ENCODE measurements at regions not wholly inside any gene's neighbourhood (a gene's known extent, or its start where the extent isn't known, plus 50 kb on each side); places are given as distances from the start of the nearest gene placed in this dataset.
A peak's percentile ranks its signal among the peaks of the same experiment; 100 is the strongest.

DNA sequence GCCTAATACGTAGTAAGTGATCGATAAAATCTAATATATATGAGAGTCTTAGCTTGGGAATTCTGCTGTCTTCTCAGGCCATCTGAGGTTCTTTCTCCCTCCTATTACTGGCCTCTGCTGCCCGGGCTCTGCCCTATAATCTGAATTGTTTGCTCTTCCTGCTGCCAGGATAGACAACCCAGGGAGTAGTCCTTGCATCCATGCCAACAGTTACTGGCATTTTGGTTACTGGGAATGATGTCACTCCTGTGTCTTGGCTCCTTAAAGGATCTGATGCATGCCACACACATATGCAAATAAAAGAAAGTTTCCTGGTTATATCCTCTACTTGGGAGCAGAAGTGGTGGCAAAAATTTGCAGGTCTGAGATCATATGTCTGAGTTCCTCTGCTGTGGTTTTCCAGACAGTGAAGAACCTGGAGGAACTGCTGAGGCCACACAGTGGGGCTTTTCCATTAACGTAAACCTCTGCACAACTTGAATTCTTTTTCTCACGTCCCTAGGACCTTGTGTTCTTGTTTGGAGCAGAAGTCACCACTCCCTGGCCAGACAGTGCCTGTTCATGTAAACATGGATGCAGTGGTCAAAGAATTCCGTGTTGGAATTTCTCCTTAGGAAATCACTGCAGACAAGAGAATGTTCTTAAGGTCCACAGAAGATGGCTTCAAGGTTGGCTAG lies 320.6 kb upstream of the TBX3 start:
- no peak for DNase-seq

GRCh38 chr12:115002434-115002833 lies 318.5 kb upstream of the TBX3 start:
- no peak for DNase-seq

GRCh38 chr12:115001571-115002180 lies 317.7 kb upstream of the TBX3 start:
- no peak for DNase-seq

DNA sequence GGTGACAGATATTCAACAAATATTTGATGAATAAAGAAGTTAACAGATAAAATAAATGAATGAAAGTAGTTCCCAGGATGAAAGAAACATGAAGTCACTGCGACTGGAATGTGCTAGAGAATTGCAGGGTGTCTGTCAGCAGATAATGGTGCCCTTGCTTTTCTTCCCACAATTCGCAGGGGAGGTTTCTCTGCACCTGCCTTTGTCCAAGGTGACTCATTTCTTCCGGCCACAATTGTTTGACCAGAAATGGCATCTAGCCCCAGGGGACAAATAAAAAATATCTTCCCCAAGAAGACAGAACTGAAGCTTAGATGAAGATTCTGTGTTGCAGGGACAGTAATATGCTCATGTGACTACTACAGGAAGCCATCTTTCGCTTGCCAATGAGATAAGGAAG lies 316.1 kb upstream of the TBX3 start:
- DNase-seq: peak; percentile 46

- DNase-seq: no peak
These were observed 314.8 kb upstream of the TBX3 start for GRCh38 chr12:114998750-114999128.

GRCh38 chr12:114998118-114998749 lies 314.3 kb upstream of the TBX3 start:
- DNase-seq: no peak

DNA sequence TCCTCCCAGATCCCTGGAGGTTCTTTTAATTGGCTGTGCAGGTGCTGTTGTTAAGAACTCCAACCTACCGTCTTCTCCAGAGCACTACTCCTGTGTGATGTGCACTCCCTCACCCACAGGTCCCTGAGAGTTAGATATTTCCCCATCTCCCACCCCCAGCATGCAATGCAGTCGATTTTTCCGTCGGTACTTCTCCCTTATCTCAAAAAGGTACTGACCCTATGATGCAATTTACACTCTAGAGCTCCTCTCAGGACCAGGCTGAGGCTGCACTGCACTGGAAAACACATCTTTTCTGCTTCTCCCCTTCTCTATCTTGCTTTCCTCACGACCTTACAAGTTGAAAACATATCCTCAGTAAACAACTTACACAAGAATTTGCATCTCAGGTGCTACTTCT lies 312.4 kb upstream of the TBX3 start:
- no peak for DNase-seq

GRCh38 chr12:114995891-114996290 lies 311.9 kb upstream of the TBX3 start:
- DNase-seq: peak; percentile 20

DNA sequence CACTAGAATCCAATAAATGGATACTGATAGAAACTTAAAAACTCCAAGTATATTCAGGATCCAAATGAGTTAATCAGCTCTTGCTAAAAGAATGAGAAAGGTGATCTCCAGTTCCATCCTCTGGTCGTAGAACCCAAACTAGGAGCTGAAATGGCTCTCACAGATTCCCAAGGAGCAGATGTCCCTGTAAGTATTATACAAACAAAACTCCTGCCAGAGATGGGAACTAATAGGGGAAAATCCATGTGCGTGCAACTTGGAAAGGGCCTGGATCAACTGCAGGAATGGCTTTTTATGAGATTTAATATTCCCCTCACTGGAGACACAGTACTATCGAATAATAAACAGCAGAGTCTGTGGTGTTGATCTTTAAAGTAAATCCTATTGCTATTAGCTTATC lies 309.2 kb upstream of the TBX3 start:
- DNase-seq: no peak

DNA sequence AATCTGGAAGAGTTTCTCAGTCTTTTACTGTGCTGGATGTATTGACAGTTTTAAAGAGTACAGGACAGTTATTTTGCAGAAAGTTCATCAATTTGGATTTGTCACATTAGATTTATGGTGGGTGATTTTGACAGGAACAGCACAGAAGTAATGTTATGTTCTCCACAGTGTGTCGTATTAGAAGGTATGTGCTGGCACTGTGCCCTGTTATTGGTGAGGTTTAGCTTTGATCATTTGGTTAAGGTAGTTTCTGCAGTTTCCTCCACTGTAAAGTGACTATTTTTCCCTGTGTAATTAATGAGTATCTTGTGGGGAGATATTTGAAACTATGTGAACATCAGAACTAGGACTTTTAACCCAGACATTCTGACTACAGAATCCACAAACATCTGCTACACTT lies 308.5 kb upstream of the TBX3 start:
- DNase-seq: no peak

- DNase-seq: no peak
These were observed 306.4 kb upstream of the TBX3 start for GRCh38 chr12:114990381-114990780.

GRCh38 chr12:114986849-114987248 lies 302.9 kb upstream of the TBX3 start:
- DNase-seq: no peak

- DNase-seq: no peak
These were observed 302.3 kb upstream of the TBX3 start for GRCh38 chr12:114986178-114986714.

DNA sequence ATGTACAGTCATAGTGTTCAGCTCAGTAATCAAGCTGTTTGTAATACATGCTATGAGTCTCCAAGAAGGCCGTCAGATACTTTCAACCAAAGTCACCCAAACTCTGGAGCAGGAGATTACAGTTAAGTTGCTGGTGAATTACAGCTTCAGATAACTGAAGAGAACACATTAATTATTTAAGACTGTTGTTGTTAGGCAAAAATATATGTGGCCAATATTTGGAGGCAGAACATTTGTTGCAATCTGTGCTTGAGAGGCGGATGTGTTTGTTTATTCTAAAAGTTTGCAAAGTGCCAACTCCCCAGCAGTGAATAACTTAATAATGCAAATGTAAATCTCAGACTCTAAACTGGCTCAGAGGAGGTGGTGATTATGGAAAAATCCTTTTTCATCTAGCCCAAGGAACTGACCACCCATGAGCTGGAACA lies 300.7 kb upstream of the TBX3 start:
- DNase-seq: no peak

- DNase-seq: peak; percentile 5
These were observed 298.8 kb upstream of the TBX3 start for GRCh38 chr12:114982760-114983159.

GRCh38 chr12:114981036-114981435 lies 297.1 kb upstream of the TBX3 start:
- no peak for DNase-seq

DNA sequence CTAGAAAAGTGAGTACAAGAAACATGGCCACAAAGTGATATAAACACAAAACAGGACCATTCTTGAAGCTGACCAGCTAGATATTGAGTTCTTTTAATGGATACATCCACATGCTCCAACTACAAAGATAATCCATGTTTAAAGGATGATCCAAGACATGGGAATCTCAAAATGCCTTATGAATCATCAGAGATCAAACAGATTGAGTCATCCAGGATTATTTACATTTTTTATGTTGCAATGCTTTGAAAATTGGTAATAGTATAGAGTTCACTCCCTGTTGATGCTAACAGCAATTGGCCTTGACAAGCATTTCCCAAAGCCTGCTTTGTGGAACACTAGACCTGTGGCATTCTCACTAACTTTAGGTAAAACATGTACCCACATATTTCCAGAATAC lies 293.0 kb upstream of the TBX3 start:
- DNase-seq: peak; percentile 53

- peak; percentile 27 for DNase-seq
These were observed 292.4 kb upstream of the TBX3 start for GRCh38 chr12:114976372-114976771.

- no peak for DNase-seq
These were observed 291.8 kb upstream of the TBX3 start for GRCh38 chr12:114975640-114976310.

DNA sequence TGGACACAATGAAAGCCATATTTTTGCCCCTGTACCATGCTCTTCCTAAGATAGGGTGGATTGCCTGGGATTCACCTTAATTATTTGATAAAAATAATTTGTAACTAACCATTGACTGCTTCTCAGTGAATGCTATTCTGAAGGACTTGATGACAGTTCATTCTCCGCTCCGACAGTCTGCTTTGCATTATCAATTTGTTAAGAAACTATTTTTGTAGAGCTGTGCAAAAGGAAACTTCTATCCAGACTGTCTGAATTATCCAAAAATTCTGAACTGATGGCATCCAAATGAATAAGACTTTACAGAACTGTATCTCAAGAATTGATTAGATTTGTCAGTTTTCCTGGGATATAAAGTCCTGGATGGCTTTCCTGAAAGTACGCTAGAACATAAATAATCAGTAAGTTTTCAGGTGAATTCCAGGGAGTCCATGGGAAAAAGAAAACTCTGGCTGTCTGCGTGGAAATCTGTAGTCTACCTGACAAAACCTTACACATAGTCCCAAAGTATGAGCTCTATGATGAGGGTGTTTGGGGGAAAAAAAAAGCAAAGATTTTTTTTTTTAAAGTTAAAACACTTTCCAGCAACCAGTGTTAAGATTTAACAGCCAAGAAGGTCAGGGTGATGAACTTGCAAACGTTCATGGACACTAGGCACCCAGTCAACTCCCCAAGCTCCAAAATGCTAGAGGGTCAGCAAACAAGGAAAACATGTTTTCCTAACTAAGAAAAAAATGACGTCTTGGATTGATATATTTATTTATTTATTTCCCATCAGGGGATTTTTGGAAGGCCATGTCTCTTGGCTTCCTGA lies 291.1 kb upstream of the TBX3 start:
- DNase-seq: no peak

- no peak for DNase-seq
These were observed 290.4 kb upstream of the TBX3 start for GRCh38 chr12:114974333-114974732.

DNA sequence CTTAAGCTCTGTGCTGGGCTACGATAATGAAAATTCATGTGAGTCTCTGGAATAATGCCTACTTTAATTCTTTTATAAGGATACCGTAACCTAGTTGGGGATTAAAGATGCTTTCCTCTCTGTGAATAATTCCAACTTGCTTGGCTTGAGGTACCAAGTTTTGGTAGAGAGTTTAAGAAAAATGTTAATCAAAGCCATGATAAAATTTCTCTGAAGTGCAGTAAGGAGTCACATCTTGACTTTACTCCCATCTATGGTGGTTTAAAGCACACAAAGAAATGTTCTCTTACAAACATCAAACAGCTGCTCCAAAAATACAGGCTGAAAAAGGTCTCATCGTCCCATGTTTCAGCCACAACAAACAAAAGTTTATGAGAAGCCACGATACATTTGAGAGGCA lies 284.8 kb upstream of the TBX3 start:
- no peak for DNase-seq

GRCh38 chr12:114967151-114967550 lies 283.2 kb upstream of the TBX3 start:
- no peak for DNase-seq

Measured in fibroblast of skin of back (primary cell).